Testis (tissue), 2 donors: ENCODE measurements at regions not wholly inside any gene's neighbourhood (a gene's known extent, or its start where the extent isn't known, plus 50 kb on each side); places are given as distances from the start of the nearest gene placed in this dataset.

Experiments used
- DNase-seq: peaks from one replicate; pipeline ENCODE4 v3.0.0-alpha.2; 2019
- H3K27ac ChIP-seq, 2 donors: fragments of 200-600 bp; sonication (generic); one replicate each; pipeline ENCODE4 v1.5.1; 2019
- H3K27me3 ChIP-seq: fragments of 200-600 bp; sonication (generic); one replicate; pipeline ENCODE4 v1.5.1; 2019
- H3K36me3 ChIP-seq: fragments of 200-600 bp; sonication (generic); one replicate; pipeline ENCODE4 v1.5.1; 2017; ENCODE audit warnings: low read depth; ENCODE audit errors: missing control alignments
- H3K4me1 ChIP-seq: fragments of 200-600 bp; sonication (generic); one replicate; pipeline ENCODE4 v1.5.1; 2019
- H3K4me3 ChIP-seq, 2 donors: fragments of 200-600 bp; sonication (generic); one replicate each; pipeline ENCODE4 v1.5.1; 2017 to 2019
- H3K9me3 ChIP-seq: fragments of 200-600 bp; sonication (generic); one replicate; pipeline ENCODE4 v1.5.1; 2017
- CTCF ChIP-seq, 3 experiments: fragments of 450-650 bp in 2 of 3; fragments of 200-600 bp in 1 of 3; sonication (generic) in 1 of 3; IDR thresholded peaks; one replicate each; pipeline ENCODE4 v1.5.1; 2016 to 2019; ENCODE audit warnings: antibody characterized with exemption in 3 of 3, mild to moderate bottlenecking in 2 of 3, moderate library complexity in 1 of 3
- POLR2A ChIP-seq: fragments of 450-650 bp; IDR thresholded peaks from one replicate; pipeline ENCODE4 v1.6.1; 2017; ENCODE audit warnings: antibody characterized with exemption, mild to moderate bottlenecking, moderate library complexity
- WGBS, 2 donors: methylation state at CpG; one replicate each; pipeline ENCODE4 v1.1.5; 2018; 5-methylcytosine and 5-hydroxymethylcytosine counted together
- intact Hi-C: fragments of 100-400 bp; cut with DNase I; formaldehyde crosslinking; loops from one replicate; pipeline ENCODE4 v1.15.1; 2023; ENCODE audit warnings: low total_unique reads

- Histone ChIP-seq H3K4me3 (no peak overlapping the region), H3K4me1 (no peaks in the 10 kb centered on the region), H3K9me3 (no peaks in the 10 kb centered on the region), H3K27ac (no peak overlapping the region), H3K36me3 (no peaks in the 10 kb centered on the region), H3K27me3 (no peaks in the 10 kb centered on the region)
- no peak for DNase-seq
- no peak for TF ChIP-seq POLR2A
- TF ChIP-seq CTCF (IDR thresholded peaks at IDR 0.05) = no peak
- intact Hi-C loops = no loop called here
- 84 to 85% methylated on average over 5 of the region's 5 CpGs for WGBS, 2 donors
Measured at GRCh38 chr12:127431594-127431993, 835.4 kb upstream of the TMEM132C start.

- TF ChIP-seq POLR2A (no peak), CTCF (IDR thresholded peaks at IDR 0.05) (no peak)
- H3K27me3 ChIP-seq = no peaks in the 10 kb centered on the region
- H3K4me3 ChIP-seq = no peak overlapping the region
- H3K36me3 ChIP-seq = no peaks in the 10 kb centered on the region
- no peak for DNase-seq
- no peaks in the 10 kb centered on the region for H3K4me1 ChIP-seq
- intact Hi-C loops = no loop called here
- no peak overlapping the region for H3K27ac ChIP-seq
- WGBS, 2 donors = 90 to 98% methylated on average over 3 of the region's 3 CpGs
- no peaks in the 10 kb centered on the region for H3K9me3 ChIP-seq
Measured at GRCh38 chr12:127435439-127435838, 831.5 kb upstream of the TMEM132C start.

DNA sequence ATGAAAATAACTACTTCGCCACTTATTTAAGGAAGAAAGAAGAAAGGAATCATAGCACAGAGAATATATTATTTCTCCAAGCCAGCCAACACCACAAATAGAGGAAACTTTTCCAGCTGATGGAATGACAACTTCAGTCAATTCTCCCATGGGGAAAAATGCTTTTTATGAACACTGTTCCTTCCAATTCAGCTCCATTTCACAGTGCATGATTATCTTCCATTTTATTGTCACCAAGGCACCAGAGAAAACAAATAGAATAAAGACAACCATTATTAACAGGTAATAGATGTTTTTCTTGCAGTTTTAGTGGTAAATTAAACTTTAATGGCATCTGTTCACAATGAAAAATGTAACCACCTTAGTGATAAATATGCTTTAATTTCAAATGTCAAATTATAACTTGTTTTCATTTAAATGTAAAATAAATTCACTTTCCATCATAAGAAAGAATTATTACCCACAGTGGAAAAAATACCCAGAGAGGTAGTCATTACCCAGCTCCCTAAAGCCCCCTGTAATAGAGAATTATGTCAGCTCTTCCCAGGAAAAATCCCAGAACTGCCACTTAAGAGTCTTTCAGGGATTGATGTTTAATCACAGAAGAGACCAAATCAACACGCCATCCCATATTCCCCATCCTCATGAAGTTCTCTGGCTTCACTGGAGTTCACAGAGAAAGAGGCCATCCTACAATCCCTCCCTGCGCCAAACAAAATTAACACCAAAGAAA is 828.3 kb upstream of the TMEM132C start:
- H3K9me3 ChIP-seq = no peaks in the 10 kb centered on the region
- no peak overlapping the region for H3K4me3 ChIP-seq
- no peak for TF ChIP-seq POLR2A
- no peak for TF ChIP-seq CTCF (IDR thresholded peaks at IDR 0.05)
- H3K36me3 ChIP-seq = no peaks in the 10 kb centered on the region
- intact Hi-C loops = no loop called here
- DNase-seq = no peak
- WGBS, 2 donors = 95 to 96% methylated on average over 3 of the region's 3 CpGs
- no peaks in the 10 kb centered on the region for H3K4me1 ChIP-seq
- no peaks in the 10 kb centered on the region for H3K27me3 ChIP-seq
- H3K27ac ChIP-seq = no peak overlapping the region

- H3K36me3 ChIP-seq = no peaks in the 10 kb centered on the region
- DNase-seq = no peak
- no peaks in the 10 kb centered on the region for H3K27me3 ChIP-seq
- no peaks in the 10 kb centered on the region for H3K4me1 ChIP-seq
- no peak for TF ChIP-seq POLR2A
- TF ChIP-seq CTCF (IDR thresholded peaks at IDR 0.05) = no peak
- H3K4me3 ChIP-seq = no peak overlapping the region
- WGBS, 2 donors = 33 to 60% methylated on average over 4 of the region's 4 CpGs
- H3K9me3 ChIP-seq = no peaks in the 10 kb centered on the region
- intact Hi-C loops = no loop called here
- no peak overlapping the region for H3K27ac ChIP-seq
Measured at GRCh38 chr12:127445581-127446139, 821.3 kb upstream of the TMEM132C start.

DNA sequence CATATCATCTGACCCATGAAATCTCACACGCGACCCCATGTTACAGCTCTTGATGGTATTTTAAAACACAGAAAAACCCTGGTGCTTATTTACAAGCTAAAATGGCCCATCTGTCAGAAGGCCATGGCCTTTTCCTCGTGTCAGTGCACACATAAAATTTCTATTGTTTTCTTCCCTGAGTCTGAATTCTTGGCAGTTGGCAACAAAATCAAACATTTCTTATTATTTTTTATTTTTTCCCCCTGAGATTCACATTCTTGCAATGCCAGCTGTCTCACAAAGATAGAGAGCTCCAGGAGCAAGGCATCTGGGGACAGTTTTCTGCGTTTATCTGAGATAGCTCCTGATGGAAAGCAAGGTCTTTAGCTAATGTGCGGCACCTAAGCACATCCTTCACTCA is 818.1 kb upstream of the TMEM132C start:
- Histone ChIP-seq H3K4me3 (no peak overlapping the region), H3K4me1 (no peaks in the 10 kb centered on the region), H3K36me3 (no peaks in the 10 kb centered on the region), H3K27me3 (no peaks in the 10 kb centered on the region), H3K9me3 (no peaks in the 10 kb centered on the region), H3K27ac (no peak overlapping the region)
- intact Hi-C loops = no loop called here
- DNase-seq = no peak
- 46 to 58% methylated on average over 5 of the region's 5 CpGs for WGBS, 2 donors
- TF ChIP-seq CTCF (IDR thresholded peaks at IDR 0.05) (no peak), POLR2A (no peak)
